Calu3 (cell line): ENCODE measurements at regions not wholly inside any gene's neighbourhood (a gene's known extent, or its start where the extent isn't known, plus 50 kb on each side); places are given as distances from the start of the nearest gene placed in this dataset.

Source experiments
- BruUV-seq: library from RNA; stranded (reverse); fragments of 400-500 nt; replicated peaks from 2 replicates; lab custom pipeline; 2021; lab: Mats Ljungman, UMichigan
- CTCF ChIA-PET: fragments of 300-600 bp; sonication (Branson Sonifier 250); formaldehyde crosslinking; loops from one replicate; lab custom pipeline; 2022; ENCODE audit warnings: antibody characterized with exemption; lab: Charles Lee
- DNase-seq: peaks from one replicate; pipeline ENCODE4 v3.0.0; 2022
- H3K27ac Mint-ChIP-seq: one replicate; pipeline ENCODE4 v1.8.0; 2022; ENCODE audit warnings: mixed read lengths; ENCODE audit not compliant: unreplicated experiment
- H3K27me3 Mint-ChIP-seq: one replicate; pipeline ENCODE4 v1.8.0; 2022; ENCODE audit warnings: mixed read lengths; ENCODE audit not compliant: unreplicated experiment
- H3K36me3 Mint-ChIP-seq: one replicate; pipeline ENCODE4 v1.8.0; 2022; ENCODE audit warnings: mild to moderate bottlenecking, moderate library complexity, mixed read lengths; ENCODE audit not compliant: insufficient read depth, unreplicated experiment
- H3K4me1 Mint-ChIP-seq: one replicate; pipeline ENCODE4 v1.8.0; 2022; ENCODE audit warnings: mild to moderate bottlenecking, low read depth, mixed read lengths; ENCODE audit not compliant: unreplicated experiment
- H3K4me3 Mint-ChIP-seq: one replicate; pipeline ENCODE4 v1.8.0; 2022; ENCODE audit warnings: mild to moderate bottlenecking, low read depth, moderate library complexity, mixed read lengths; ENCODE audit not compliant: unreplicated experiment
- H3K9me3 Mint-ChIP-seq: one replicate; pipeline ENCODE4 v1.8.0; 2022; ENCODE audit warnings: low read depth, mixed read lengths; ENCODE audit not compliant: unreplicated experiment
- intact Hi-C: fragments of 100-400 bp; cut with micrococcal nuclease; formaldehyde crosslinking; loops from one replicate; pipeline ENCODE4 v1.10.0; 2022; ENCODE audit not compliant: unreplicated experiment
- TF ChIP-seq, protein P1 (sequence below): fragments of 200-600 bp; IDR thresholded peaks from one replicate; pipeline ENCODE4 v1.8.0; 2022; ENCODE audit warnings: antibody characterized with exemption; ENCODE audit not compliant: unreplicated experiment

DNA sequence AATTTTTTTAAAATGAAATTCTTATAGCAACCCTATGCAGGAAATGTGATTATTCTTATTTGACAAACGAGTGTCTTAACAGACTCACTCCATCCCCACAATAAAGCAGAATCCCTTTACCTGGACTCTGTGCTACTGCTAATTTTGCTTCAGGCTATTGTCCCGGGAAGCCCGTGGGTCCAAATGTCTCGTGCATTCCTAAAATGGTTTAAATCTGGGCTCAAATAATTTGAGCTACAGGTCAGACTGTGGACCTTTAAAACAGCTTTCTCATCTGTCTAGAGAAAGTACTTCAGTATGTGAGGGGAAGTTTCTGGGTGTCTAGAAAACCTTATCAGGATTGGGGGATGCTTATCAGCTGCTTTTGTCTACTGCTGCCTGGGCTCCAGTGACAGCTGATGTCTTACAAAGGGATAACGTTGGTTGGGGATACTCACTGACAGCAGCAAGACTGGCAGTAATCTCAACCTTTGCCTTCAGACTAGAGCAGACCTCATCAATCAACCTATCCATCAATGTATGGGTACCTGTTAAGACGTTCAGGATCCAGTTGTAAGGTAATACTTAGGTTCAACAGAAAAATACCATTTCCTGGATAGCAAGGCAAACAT lies 197.9 kb upstream of the CDH11 start:
- Mint-ChIP-seq H3K36me3 (no peaks in the 10 kb centered on the region), H3K27ac (no peak overlapping the region), H3K4me1 (no peaks in the 10 kb centered on the region), H3K9me3 (peaks cover 2% of the 10 kb centered on the region), H3K27me3 (no peaks in the 10 kb centered on the region), H3K4me3 (no peak overlapping the region)
- TF ChIP-seq, protein P1, sequence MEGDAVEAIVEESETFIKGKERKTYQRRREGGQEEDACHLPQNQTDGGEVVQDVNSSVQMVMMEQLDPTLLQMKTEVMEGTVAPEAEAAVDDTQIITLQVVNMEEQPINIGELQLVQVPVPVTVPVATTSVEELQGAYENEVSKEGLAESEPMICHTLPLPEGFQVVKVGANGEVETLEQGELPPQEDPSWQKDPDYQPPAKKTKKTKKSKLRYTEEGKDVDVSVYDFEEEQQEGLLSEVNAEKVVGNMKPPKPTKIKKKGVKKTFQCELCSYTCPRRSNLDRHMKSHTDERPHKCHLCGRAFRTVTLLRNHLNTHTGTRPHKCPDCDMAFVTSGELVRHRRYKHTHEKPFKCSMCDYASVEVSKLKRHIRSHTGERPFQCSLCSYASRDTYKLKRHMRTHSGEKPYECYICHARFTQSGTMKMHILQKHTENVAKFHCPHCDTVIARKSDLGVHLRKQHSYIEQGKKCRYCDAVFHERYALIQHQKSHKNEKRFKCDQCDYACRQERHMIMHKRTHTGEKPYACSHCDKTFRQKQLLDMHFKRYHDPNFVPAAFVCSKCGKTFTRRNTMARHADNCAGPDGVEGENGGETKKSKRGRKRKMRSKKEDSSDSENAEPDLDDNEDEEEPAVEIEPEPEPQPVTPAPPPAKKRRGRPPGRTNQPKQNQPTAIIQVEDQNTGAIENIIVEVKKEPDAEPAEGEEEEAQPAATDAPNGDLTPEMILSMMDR, result no peak
- no TSS peak for BruUV-seq
- intact Hi-C loops, result no loop called here
- no peak for DNase-seq
- CTCF ChIA-PET, result no interaction called here

DNA sequence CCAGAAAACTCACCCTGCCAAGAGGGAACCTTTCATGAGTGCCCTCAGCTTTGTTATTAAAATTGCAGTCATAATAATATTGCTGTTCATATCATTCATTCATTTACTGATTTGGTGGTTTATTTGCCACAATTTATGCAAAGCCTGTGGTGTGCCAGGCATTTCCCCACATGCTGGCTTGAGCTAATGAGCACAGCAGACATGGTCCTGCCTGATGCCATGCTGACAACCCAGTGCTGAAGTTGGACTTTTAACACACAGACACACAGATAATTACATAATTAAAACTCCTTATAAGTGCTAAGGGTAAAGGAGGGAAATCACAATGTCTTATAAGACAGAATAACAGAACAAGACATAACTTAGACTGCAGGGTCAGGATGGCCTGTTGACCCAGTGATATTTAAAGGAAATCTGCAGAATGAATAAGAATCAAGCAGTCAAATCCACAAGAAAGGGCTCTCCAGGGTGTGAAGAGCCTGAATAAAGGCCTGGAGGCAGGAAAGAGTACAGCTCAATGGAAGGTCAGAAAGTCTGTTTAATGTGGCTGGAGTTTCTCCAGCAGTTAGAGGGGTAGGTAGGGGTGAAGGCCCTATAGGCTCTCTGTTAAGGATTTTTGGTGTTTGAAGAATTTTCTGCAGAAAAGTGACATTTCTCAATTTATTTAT lies 196.9 kb upstream of the CDH11 start:
- intact Hi-C loops, result no loop called here
- no TSS peak for BruUV-seq
- CTCF ChIA-PET, result no interaction called here
- no peak for DNase-seq
- Mint-ChIP-seq H3K9me3 (peaks cover 2% of the 10 kb centered on the region), H3K27me3 (no peaks in the 10 kb centered on the region), H3K4me3 (no peak overlapping the region), H3K4me1 (no peaks in the 10 kb centered on the region), H3K27ac (no peak overlapping the region), H3K36me3 (no peaks in the 10 kb centered on the region)
- TF ChIP-seq, protein P1, result no peak

DNA sequence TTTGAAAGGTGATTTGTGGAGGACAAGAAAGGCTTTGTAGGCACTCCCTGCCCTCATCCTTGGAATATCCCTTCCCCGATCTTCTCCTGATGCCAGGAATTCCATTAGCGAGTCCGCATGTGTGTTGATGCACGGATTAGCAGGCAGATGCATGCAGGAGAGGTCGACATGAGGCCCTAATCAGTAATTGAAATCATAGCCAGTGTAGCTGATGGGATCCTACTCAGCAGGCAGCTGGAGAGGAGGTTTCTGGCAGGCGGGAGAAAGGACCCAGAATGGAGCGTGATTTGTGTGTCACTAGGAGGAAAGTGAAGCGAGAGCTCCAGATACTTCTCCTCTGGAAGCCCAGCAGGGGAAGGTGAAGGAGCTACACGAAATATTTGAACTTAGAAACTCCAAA lies 196.3 kb upstream of the CDH11 start:
- Mint-ChIP-seq H3K4me1 (no peaks in the 10 kb centered on the region), H3K27ac (no peak overlapping the region), H3K9me3 (peaks cover 2% of the 10 kb centered on the region), H3K4me3 (no peak overlapping the region), H3K27me3 (no peaks in the 10 kb centered on the region), H3K36me3 (no peaks in the 10 kb centered on the region)
- BruUV-seq, result no TSS peak
- intact Hi-C loops, result no loop called here
- TF ChIP-seq, protein P1, result no peak
- DNase-seq, result no peak
- CTCF ChIA-PET, result no interaction called here

DNA sequence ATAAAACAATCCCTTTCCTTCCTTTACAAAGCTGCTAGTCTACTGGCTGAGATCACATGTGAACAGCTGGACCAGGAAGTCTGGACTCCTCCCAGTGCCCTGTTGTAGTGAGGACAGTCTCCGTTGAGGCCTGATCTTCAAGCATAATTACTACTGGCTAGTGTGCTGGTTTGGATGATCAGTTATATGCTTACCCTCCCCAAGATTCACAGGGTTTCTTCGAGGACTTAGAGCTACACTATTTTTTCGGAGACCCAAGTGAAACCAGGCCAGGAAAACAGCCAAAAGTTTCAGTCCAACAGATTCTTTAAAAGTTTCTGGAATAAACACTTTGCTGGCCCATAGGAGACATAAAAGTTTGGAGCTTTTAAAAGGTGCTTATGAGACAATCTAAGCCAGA lies 194.9 kb upstream of the CDH11 start:
- intact Hi-C loops, result no loop called here
- Mint-ChIP-seq H3K9me3 (peaks cover 2% of the 10 kb centered on the region), H3K4me1 (no peaks in the 10 kb centered on the region), H3K27me3 (no peaks in the 10 kb centered on the region), H3K27ac (no peak overlapping the region), H3K36me3 (no peaks in the 10 kb centered on the region), H3K4me3 (no peak overlapping the region)
- DNase-seq, result no peak
- TF ChIP-seq, protein P1, result no peak
- CTCF ChIA-PET, result interaction anchor here (0.5 kb wide), 1 partner anchor 1072 kb away, joined by 3 read pairs; no protein-coding TSS in a partner anchor
- BruUV-seq, result no TSS peak
